Hepatocyte (in vitro differentiated cells): ENCODE measurements at regions not wholly inside any gene's neighbourhood (a gene's known extent, or its start where the extent isn't known, plus 50 kb on each side); places are given as distances from the start of the nearest gene placed in this dataset.

Source experiments
- EZH2 ChIP-seq: fragments of 200-600 bp; sonication (generic); IDR thresholded peaks from 2 replicates; pipeline ENCODE4 v1.6.1; 2016; ENCODE audit warnings: antibody characterized with exemption, mild to moderate bottlenecking, borderline replicate concordance
- TF ChIP-seq, protein P1 (sequence below): fragments of 200-600 bp; sonication (generic); IDR thresholded peaks from 2 replicates; pipeline ENCODE4 v1.5.1; 2016; ENCODE audit warnings: antibody characterized with exemption, mild to moderate bottlenecking; ENCODE audit not compliant: poor library complexity

DNA sequence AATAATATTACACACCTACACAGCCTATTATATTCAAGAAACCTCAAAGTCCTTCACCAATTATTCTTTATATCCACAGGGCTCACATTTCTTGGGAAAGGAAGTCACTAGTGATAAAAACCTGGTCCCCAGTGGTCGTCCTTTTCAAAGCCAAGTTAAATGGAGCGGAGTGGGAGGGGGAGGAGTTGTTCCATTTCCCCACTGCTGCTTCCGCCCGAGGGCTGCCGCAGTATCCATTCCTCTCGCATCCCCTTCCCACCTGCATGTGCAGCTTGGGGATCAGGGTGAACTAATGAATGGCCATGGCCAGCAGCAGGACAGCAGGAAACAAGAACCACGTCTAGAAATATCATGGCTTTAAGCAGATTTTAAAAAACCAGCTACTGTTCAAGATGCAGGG lies 76.4 kb upstream of the SEMA6D start:
- TF ChIP-seq, protein P1, sequence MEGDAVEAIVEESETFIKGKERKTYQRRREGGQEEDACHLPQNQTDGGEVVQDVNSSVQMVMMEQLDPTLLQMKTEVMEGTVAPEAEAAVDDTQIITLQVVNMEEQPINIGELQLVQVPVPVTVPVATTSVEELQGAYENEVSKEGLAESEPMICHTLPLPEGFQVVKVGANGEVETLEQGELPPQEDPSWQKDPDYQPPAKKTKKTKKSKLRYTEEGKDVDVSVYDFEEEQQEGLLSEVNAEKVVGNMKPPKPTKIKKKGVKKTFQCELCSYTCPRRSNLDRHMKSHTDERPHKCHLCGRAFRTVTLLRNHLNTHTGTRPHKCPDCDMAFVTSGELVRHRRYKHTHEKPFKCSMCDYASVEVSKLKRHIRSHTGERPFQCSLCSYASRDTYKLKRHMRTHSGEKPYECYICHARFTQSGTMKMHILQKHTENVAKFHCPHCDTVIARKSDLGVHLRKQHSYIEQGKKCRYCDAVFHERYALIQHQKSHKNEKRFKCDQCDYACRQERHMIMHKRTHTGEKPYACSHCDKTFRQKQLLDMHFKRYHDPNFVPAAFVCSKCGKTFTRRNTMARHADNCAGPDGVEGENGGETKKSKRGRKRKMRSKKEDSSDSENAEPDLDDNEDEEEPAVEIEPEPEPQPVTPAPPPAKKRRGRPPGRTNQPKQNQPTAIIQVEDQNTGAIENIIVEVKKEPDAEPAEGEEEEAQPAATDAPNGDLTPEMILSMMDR: no peak
- TF ChIP-seq EZH2: no peak
